DMS153 (cell line): ENCODE measurements at regions not wholly inside any gene's neighbourhood (a gene's known extent, or its start where the extent isn't known, plus 50 kb on each side); places are given as distances from the start of the nearest gene placed in this dataset.

Experiments used
- DNase-seq: peaks from one replicate; lab custom pipeline; 2025; lab: John Stamatoyannopoulos, UW

GRCh38 chr12:107891967-107892366 lies 117.5 kb downstream of the ASCL4 start:
- no peak for DNase-seq

GRCh38 chr12:107894589-107894988 lies 120.1 kb downstream of the ASCL4 start:
- DNase-seq = no peak

GRCh38 chr12:107895966-107896365 lies 121.5 kb downstream of the ASCL4 start:
- DNase-seq = no peak

GRCh38 chr12:107900588-107900987 lies 126.1 kb downstream of the ASCL4 start:
- DNase-seq = no peak

DNA sequence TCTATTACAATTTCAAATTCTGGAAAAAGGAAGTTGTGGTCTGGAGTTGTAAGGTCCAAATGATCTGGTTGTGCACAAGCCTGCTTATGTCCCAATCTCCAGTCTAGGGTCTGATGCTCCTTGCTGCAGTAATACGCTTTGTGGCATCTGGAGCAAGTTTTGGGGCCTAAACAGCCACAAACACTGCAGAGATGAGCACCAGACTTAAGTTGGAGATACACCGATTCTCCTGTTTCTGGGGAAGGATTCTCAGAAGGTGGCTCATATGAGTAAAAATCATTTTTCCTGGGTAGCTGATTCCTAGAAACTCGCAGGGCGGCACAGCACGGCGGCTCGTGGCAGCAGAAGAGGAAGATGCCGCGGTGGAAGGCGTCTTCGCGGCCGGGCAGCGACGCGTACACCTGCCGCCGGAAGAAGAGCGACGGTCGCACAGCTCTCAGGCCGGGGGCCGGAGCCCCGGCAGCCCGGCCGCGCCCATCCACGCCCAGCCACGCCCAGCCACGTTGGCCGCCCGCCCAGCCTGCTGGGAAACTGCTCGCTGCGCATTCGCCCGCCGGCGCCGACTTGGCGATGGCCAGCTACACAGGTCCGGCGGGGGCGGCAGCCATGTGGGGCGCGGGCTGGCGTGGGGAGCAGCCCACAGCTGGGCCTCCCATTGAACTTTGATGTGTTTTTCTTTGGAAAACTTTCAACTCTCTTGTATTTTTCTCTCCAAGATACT lies 129.0 kb downstream of the ASCL4 start:
- DNase-seq = peak; percentile 34

DNA sequence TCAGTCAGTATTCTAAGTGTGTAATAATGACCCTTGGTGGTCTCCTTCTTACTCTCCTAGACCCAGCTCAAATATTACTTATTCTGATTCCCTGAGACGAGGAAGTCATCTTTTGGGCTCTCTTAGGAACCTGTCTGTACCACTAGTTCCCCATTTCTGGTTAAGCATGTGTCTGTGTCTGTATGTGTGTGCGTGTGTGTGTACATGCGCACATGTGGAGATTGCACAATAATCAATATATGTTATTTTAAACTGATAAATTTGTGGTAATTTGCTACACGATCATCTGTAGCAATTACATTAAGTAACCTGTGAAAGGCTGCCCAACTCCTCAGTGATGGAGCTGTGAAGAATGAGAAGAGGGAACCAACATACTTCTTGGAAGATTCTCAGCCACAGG lies 132.2 kb downstream of the ASCL4 start:
- DNase-seq = no peak

GRCh38 chr12:107912421-107913004 lies 138.0 kb downstream of the ASCL4 start:
- no peak for DNase-seq

GRCh38 chr12:107914460-107914977 lies 140.0 kb downstream of the ASCL4 start:
- DNase-seq = no peak

GRCh38 chr12:107917912-107918800 lies 143.7 kb downstream of the ASCL4 start:
- DNase-seq = peak; percentile 19

- no peak for DNase-seq
Measured at GRCh38 chr12:107921062-107921461, 146.6 kb downstream of the ASCL4 start.

DNA sequence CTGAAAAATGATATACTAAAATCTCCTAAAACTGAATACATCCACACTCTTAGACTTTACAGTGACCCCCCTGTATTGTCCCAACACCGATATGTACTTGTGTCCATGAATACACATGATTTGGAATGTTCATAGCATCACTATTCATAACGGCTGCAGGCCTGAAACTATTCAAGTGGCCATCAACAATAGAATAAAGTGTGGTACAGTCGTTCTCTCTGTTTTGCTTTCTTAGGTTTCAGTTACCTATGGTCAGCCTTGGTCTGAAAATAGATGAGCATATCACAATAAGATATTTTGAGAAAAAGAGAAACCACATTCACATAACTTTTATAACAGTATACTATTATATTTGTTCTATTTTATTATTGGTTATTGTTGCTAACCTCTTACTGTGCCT lies 150.6 kb downstream of the ASCL4 start:
- no peak for DNase-seq

GRCh38 chr12:107929436-107929835 lies 154.9 kb downstream of the ASCL4 start:
- no peak for DNase-seq

DNA sequence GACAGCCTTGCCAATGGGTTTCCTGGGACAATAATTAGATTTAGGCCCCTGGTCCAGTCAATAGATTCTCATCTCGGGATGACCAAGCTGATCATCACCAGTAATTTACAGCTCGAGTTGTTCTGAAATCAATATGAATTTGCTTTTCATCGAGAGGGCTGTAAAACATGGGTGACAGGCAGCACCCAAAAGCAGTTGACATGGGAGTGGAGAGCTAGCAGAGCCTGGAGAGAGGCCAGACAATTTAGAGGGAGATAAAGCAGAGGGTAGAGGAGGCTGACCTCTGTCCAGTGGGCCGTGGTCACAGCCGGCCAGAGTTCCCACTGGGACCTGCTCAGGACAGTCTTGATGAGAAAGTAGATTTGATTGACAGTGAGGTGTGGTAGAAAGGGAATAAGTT lies 157.3 kb downstream of the ASCL4 start:
- DNase-seq = no peak

DNA sequence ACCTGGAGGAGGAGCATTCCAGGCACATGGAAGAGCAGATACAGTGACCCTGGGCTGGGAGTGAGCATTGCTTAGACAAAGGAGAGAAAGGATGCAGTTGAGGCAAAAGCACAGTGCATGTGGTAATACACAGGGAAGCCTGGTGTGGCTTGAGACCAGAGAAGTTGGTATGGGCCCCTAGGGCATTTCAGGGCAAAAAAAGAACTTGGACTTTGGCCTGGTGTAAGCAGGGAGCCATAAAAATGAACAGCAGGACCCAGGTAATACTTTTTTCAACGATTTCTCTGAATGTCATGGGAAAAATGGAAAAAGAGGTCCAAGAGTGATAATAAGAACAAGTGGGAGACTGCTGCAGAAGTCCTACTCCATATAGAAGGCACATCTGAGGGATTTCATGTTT lies 163.9 kb downstream of the ASCL4 start:
- DNase-seq = no peak

- DNase-seq = no peak
Measured at GRCh38 chr12:107948391-107948945, 174.0 kb downstream of the ASCL4 start.

- no peak for DNase-seq
Measured at GRCh38 chr12:107951024-107951423, 176.5 kb downstream of the ASCL4 start.

DNA sequence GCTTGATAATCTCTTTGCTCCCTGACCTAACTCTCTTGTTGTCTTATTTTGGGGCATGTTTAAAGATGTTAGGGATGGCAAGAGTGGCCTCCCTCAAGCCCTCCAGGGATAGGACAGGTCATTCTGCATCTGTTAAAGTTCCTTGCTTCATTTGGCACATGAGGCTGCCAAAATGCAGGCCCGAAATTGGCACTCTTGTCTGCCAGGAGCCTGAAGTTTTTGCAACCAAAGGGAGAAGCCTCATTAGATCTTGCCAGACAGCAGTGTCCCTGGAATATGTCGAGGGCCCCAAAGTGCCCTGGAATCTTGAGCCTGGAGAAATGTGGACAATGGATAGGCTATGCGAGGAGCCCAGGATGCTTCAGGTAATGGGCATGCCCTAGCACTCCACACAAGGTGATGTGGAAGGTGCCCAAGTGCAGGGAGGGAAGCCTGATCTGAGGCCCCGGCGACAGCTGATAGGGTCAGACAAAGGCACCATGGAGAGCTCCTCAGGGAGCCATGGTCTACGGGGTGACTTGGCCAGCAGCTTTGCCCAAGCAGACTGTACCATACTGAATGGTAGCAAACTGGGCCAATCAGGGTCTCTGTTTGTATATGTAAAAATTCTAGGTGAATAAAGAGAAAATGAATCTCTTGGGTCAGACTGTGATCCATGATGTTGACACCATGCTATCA lies 173.0 kb upstream of the WSCD2 start:
- DNase-seq = no peak

GRCh38 chr12:107957459-107957858 lies 171.6 kb upstream of the WSCD2 start:
- DNase-seq = no peak

DNA sequence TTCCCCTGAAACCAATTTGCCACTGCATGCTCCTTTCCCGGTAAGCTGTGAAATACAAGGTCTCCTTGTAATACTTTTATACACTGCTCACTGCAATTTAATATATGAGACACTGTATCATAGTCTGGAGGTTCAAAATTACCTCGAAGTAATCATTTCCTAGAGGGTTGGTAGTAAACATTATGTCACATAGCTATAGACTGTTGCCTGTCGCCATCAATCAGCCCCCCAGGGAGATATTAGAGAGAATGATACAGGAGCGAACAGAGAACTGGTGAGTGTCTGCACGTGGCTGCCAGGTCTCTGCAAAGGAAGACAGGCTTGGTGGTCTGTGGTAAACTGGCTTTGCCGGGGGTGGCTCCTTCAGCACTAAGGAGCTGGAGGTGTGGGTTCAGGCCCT lies 165.5 kb upstream of the WSCD2 start:
- no peak for DNase-seq

GRCh38 chr12:107967170-107967569 lies 161.9 kb upstream of the WSCD2 start:
- no peak for DNase-seq

GRCh38 chr12:107973950-107974349 lies 155.1 kb upstream of the WSCD2 start:
- DNase-seq = no peak

GRCh38 chr12:107976331-107976730 lies 152.8 kb upstream of the WSCD2 start:
- DNase-seq = no peak
